Neural cell (in vitro differentiated cells): ENCODE measurements at regions not wholly inside any gene's neighbourhood (a gene's known extent, or its start where the extent isn't known, plus 50 kb on each side); places are given as distances from the start of the nearest gene placed in this dataset.

ENCODE experiments used
- H2AFZ ChIP-seq: fragments of 200-600, 300-800 bp; sonication (generic), shearing (Covaris generic); 2 replicates; pipeline ENCODE4 v1.6.0; 2014; ENCODE audit warnings: low read depth, mild to moderate bottlenecking, antibody characterized with exemption, low read length, moderate library complexity
- H3F3A ChIP-seq: fragments of 200-600 bp; shearing (Covaris generic); 2 replicates; pipeline ENCODE4 v1.6.1; 2016; ENCODE audit warnings: mild to moderate bottlenecking, moderate library complexity, mixed read lengths, antibody characterized with exemption, low read length; ENCODE audit not compliant: insufficient read depth, poor library complexity, severe bottlenecking
- H3K27ac ChIP-seq: fragments of 200-600, 300-800 bp; sonication (generic), shearing (Covaris generic); 2 replicates; pipeline ENCODE4 v1.5.1; 2014; ENCODE audit warnings: mild to moderate bottlenecking, low read length, moderate library complexity
- H3K27me3 ChIP-seq: fragments of 300-800, 200-600 bp; sonication (generic), shearing (Covaris generic); 2 replicates; pipeline ENCODE4 v1.6.0; 2014; ENCODE audit warnings: mild to moderate bottlenecking, low read depth, low read length, moderate library complexity; ENCODE audit not compliant: insufficient read depth
- H3K36me3 ChIP-seq: fragments of 300-800, 200-600 bp; sonication (generic), shearing (Covaris generic); 2 replicates; pipeline ENCODE4 v1.5.1; 2014; ENCODE audit warnings: mild to moderate bottlenecking, antibody characterized with exemption, low read length, moderate library complexity; ENCODE audit not compliant: insufficient read depth
- H3K4me2 ChIP-seq: fragments of 300-800, 200-600 bp; sonication (generic), shearing (Covaris generic); 2 replicates; pipeline ENCODE4 v1.6.0; 2014; ENCODE audit warnings: mild to moderate bottlenecking, low read length
- H3K4me3 ChIP-seq: fragments of 300-800, 200-600 bp; sonication (generic), shearing (Covaris generic); 2 replicates; pipeline ENCODE4 v1.5.1; 2014; ENCODE audit warnings: mild to moderate bottlenecking, low read length, moderate library complexity
- H3K79me2 ChIP-seq: fragments of 200-600 bp; shearing (Covaris generic); replicated peaks from 2 replicates; pipeline ENCODE4 v1.6.0; 2014; ENCODE audit warnings: mild to moderate bottlenecking, low read length, moderate library complexity; ENCODE audit not compliant: insufficient read depth
- H3K9ac ChIP-seq: fragments of 300-800, 200-600 bp; sonication (generic), shearing (Covaris generic); 2 replicates; pipeline ENCODE4 v1.6.1; 2016; ENCODE audit warnings: mild to moderate bottlenecking, low read length, mixed read lengths
- H3K9me2 ChIP-seq: fragments of 200-600 bp; shearing (Covaris generic); 2 replicates; pipeline ENCODE4 v1.6.1; 2016; ENCODE audit warnings: mild to moderate bottlenecking, low read length, mixed read lengths; ENCODE audit not compliant: insufficient read depth
- H3K9me3 ChIP-seq: fragments of 200-600, 300-800 bp; sonication (generic), shearing (Covaris generic); 2 replicates; pipeline ENCODE4 v1.6.1; 2016; ENCODE audit warnings: mild to moderate bottlenecking, mixed run types, low read length, moderate library complexity, mixed read lengths
- H4K20me1 ChIP-seq: fragments of 200-600 bp; shearing (Covaris generic); 2 replicates; pipeline ENCODE4 v1.6.1; 2016; ENCODE audit warnings: mild to moderate bottlenecking, mixed run types; ENCODE audit not compliant: insufficient read depth
- CTCF ChIP-seq: fragments of 450-650 bp; IDR thresholded peaks from 2 replicates; pipeline ENCODE4 v1.5.1; 2014; ENCODE audit warnings: antibody characterized with exemption, mild to moderate bottlenecking, moderate library complexity; ENCODE audit not compliant: poor library complexity, severe bottlenecking
- EP300 ChIP-seq: fragments of 450-650 bp; conservative IDR thresholded peaks from 2 replicates; pipeline ENCODE4 v1.6.1; 2014; ENCODE audit warnings: antibody characterized with exemption, mild to moderate bottlenecking, moderate library complexity; ENCODE audit not compliant: poor library complexity, severe bottlenecking
- EZH2 ChIP-seq: fragments of 200-600, 300-800 bp; shearing (Covaris generic), sonication (generic); IDR thresholded peaks from 2 replicates; pipeline ENCODE4 v1.6.1; 2014; ENCODE audit warnings: antibody characterized with exemption, low read length, borderline replicate concordance, mild to moderate bottlenecking; ENCODE audit not compliant: insufficient read depth, poor library complexity, severe bottlenecking
- MXI1 ChIP-seq: fragments of 450-650 bp; conservative IDR thresholded peaks from 2 replicates; pipeline ENCODE4 v1.6.1; 2014; ENCODE audit warnings: antibody characterized with exemption, mild to moderate bottlenecking; ENCODE audit not compliant: poor library complexity, severe bottlenecking
- POLR2AphosphoS5 ChIP-seq: IDR thresholded peaks from 2 replicates; pipeline ENCODE4 v1.6.1; 2012
- RAD21 ChIP-seq: fragments of 450-650 bp; conservative IDR thresholded peaks from 2 replicates; pipeline ENCODE4 v1.6.1; 2014; ENCODE audit warnings: antibody characterized with exemption, mild to moderate bottlenecking, moderate library complexity
- SMC3 ChIP-seq: fragments of 450-650 bp; conservative IDR thresholded peaks from 2 replicates; pipeline ENCODE4 v1.6.1; 2014; ENCODE audit warnings: antibody characterized with exemption, mild to moderate bottlenecking, moderate library complexity; ENCODE audit not compliant: poor library complexity
- TAF1 ChIP-seq: IDR thresholded peaks from 2 replicates; pipeline ENCODE4 v1.6.1; 2012; ENCODE audit warnings: low read depth
- TF ChIP-seq, protein P1 (sequence below): IDR thresholded peaks from 2 replicates; pipeline ENCODE4 v1.6.1; 2012; ENCODE audit warnings: borderline replicate concordance

DNA sequence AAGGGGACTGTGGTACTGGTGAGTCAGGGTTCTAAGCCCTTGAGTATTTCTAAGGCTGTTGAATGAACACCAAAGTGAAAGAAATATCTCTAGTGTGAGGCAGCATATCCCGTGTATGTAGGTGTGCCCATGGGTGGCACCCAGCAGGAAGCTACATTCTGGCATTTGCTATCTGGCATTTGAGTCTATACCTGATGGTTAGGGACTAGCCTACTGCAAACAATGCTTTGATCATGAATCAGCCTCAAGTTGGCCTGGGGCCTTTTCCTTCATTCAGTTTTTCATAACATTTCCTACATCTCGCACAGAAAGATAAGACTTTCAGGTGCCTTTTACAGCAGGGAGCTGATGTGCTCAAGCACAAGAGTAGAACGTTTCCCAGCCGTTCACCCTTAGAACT is 85.7 kb upstream of the E2F7 start:
- Histone ChIP-seq H3K9ac (no peak overlapping the region), H3K36me3 (no peaks in the 10 kb centered on the region), H4K20me1 (no peaks in the 10 kb centered on the region), H2AFZ (no peak overlapping the region), H3K79me2 (no peaks in the 10 kb centered on the region), H3F3A (no peaks in the 10 kb centered on the region), H3K27ac (no peak overlapping the region), H3K27me3 (no peaks in the 10 kb centered on the region), H3K9me2 (no peaks in the 10 kb centered on the region), H3K4me2 (no peak overlapping the region), H3K9me3 (no peaks in the 10 kb centered on the region), H3K4me3 (no peak overlapping the region)
- TF ChIP-seq EZH2 (no peak), SMC3 (no peak), CTCF (no peak)
- TF ChIP-seq, protein P1, sequence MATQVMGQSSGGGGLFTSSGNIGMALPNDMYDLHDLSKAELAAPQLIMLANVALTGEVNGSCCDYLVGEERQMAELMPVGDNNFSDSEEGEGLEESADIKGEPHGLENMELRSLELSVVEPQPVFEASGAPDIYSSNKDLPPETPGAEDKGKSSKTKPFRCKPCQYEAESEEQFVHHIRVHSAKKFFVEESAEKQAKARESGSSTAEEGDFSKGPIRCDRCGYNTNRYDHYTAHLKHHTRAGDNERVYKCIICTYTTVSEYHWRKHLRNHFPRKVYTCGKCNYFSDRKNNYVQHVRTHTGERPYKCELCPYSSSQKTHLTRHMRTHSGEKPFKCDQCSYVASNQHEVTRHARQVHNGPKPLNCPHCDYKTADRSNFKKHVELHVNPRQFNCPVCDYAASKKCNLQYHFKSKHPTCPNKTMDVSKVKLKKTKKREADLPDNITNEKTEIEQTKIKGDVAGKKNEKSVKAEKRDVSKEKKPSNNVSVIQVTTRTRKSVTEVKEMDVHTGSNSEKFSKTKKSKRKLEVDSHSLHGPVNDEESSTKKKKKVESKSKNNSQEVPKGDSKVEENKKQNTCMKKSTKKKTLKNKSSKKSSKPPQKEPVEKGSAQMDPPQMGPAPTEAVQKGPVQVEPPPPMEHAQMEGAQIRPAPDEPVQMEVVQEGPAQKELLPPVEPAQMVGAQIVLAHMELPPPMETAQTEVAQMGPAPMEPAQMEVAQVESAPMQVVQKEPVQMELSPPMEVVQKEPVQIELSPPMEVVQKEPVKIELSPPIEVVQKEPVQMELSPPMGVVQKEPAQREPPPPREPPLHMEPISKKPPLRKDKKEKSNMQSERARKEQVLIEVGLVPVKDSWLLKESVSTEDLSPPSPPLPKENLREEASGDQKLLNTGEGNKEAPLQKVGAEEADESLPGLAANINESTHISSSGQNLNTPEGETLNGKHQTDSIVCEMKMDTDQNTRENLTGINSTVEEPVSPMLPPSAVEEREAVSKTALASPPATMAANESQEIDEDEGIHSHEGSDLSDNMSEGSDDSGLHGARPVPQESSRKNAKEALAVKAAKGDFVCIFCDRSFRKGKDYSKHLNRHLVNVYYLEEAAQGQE, result no peak

DNA sequence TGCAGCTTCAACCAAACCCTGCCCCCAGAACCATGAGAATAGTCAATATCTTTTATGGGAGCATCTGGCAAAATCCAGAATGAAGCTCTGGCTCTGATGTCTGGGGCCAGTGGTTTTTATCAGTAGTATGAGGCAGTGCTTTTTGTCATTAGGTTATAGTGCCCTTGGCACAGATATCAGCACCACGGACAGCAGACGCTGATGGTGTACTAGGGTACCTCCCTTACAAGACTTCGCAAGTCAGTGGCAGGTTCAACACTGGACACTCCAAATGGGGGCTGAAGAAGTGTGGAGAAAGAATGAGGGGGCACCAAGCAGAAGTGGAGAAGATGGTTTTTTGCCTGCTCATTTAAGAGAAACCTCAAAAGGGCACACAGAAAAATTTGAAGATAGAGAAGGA is 68.2 kb upstream of the E2F7 start:
- Histone ChIP-seq H2AFZ (no peak overlapping the region), H3K27ac (no peak overlapping the region), H3K27me3 (no peaks in the 10 kb centered on the region), H3K4me3 (no peak overlapping the region), H3K36me3 (no peaks in the 10 kb centered on the region), H4K20me1 (no peaks in the 10 kb centered on the region), H3K9ac (no peak overlapping the region), H3K4me2 (no peak overlapping the region), H3F3A (no peaks in the 10 kb centered on the region), H3K9me2 (no peaks in the 10 kb centered on the region), H3K79me2 (no peaks in the 10 kb centered on the region), H3K9me3 (no peaks in the 10 kb centered on the region)
- TF ChIP-seq, protein P1, result peak; percentile 65
- TF ChIP-seq POLR2AphosphoS5 (no peak), RAD21 (no peak), SMC3 (no peak), TAF1 (no peak), EP300 (no peak), MXI1 (no peak), EZH2 (no peak), CTCF (no peak)
